ENCODE measurements at regions not wholly inside any gene's neighbourhood (a gene's known extent, or its start where the extent isn't known, plus 50 kb on each side); places are given as distances from the start of the nearest gene placed in this dataset.
"Not testable (repeated sequence)": the region's sequence is repeated elsewhere in the genome, so short reads cannot be mapped to it uniquely, and the experiment has no call there.

- DNase-seq, result no peak
These were observed 88.9 kb upstream of the MAGEE2 start for GRCh38 chrX:75873993-75874392.

- DNase-seq, result peak; percentile 9 to 35 (median 18)
These were observed 98.4 kb upstream of the MAGEE2 start for GRCh38 chrX:75883446-75883845.

- DNase-seq, result peak in 1 of 3 donors; percentile 4
These were observed 102.8 kb upstream of the MAGEE2 start for GRCh38 chrX:75887833-75888232.

- DNase-seq, result no peak
These were observed 107.7 kb upstream of the MAGEE2 start for GRCh38 chrX:75892749-75893148.

- DNase-seq, result no peak
These were observed 108.2 kb upstream of the MAGEE2 start for GRCh38 chrX:75893281-75893680.

GRCh38 chrX:75911716-75912115 lies 126.7 kb upstream of the MAGEE2 start:
- no peak for DNase-seq

GRCh38 chrX:75957107-75957610 lies 172.1 kb upstream of the MAGEE2 start:
- DNase-seq, result no peak

- DNase-seq, result not testable (repeated sequence)
These were observed 176.3 kb upstream of the MAGEE2 start for GRCh38 chrX:75961321-75961720.

- no peak for DNase-seq
These were observed 178.7 kb upstream of the MAGEE2 start for GRCh38 chrX:75963774-75964173.

GRCh38 chrX:75968293-75968692 lies 183.2 kb upstream of the MAGEE2 start:
- DNase-seq, result no peak

- DNase-seq, result no peak
These were observed 185.9 kb upstream of the PBDC1 start for GRCh38 chrX:75986976-75987375.

GRCh38 chrX:75989806-75990590 lies 182.9 kb upstream of the PBDC1 start:
- no peak for DNase-seq

GRCh38 chrX:75997692-75998091 lies 175.2 kb upstream of the PBDC1 start:
- DNase-seq, result no peak

- DNase-seq, result no peak
These were observed 158.5 kb upstream of the PBDC1 start for GRCh38 chrX:76014321-76014720.

- no peak for DNase-seq
These were observed 146.6 kb upstream of the PBDC1 start for GRCh38 chrX:76026292-76026691.

GRCh38 chrX:76026751-76027150 lies 146.1 kb upstream of the PBDC1 start:
- no peak for DNase-seq

- DNase-seq, result peak in 1 of 3 donors; percentile 0
These were observed 143.5 kb upstream of the PBDC1 start for GRCh38 chrX:76029385-76029784.

GRCh38 chrX:76064825-76065224 lies 108.0 kb upstream of the PBDC1 start:
- no peak for DNase-seq

- no peak for DNase-seq
These were observed 96.7 kb upstream of the PBDC1 start for GRCh38 chrX:76076124-76076523.

GRCh38 chrX:76109654-76110053 lies 63.2 kb upstream of the PBDC1 start:
- no peak for DNase-seq
